ENCODE measurements at regions not wholly inside any gene's neighbourhood (a gene's known extent, or its start where the extent isn't known, plus 50 kb on each side); places are given as distances from the start of the nearest gene placed in this dataset.

GRCh38 chr3:64806668-64807605, 119.1 kb upstream of the ADAMTS9 start:
- TF ChIP-seq, protein P1, sequence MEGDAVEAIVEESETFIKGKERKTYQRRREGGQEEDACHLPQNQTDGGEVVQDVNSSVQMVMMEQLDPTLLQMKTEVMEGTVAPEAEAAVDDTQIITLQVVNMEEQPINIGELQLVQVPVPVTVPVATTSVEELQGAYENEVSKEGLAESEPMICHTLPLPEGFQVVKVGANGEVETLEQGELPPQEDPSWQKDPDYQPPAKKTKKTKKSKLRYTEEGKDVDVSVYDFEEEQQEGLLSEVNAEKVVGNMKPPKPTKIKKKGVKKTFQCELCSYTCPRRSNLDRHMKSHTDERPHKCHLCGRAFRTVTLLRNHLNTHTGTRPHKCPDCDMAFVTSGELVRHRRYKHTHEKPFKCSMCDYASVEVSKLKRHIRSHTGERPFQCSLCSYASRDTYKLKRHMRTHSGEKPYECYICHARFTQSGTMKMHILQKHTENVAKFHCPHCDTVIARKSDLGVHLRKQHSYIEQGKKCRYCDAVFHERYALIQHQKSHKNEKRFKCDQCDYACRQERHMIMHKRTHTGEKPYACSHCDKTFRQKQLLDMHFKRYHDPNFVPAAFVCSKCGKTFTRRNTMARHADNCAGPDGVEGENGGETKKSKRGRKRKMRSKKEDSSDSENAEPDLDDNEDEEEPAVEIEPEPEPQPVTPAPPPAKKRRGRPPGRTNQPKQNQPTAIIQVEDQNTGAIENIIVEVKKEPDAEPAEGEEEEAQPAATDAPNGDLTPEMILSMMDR (IDR thresholded peaks at IDR 0.05; ENCODE audit: low read depth, low read length), result no peak
- no peak for DNase-seq (ENCODE audit: extremely low read depth, low read depth)

GRCh38 chr3:64805978-64806377, 118.2 kb upstream of the ADAMTS9 start:
- no peak for DNase-seq (ENCODE audit: extremely low read depth, low read depth)
- TF ChIP-seq, protein P1 (IDR thresholded peaks at IDR 0.05; ENCODE audit: low read depth, low read length), result no peak

- TF ChIP-seq, protein P1 (IDR thresholded peaks at IDR 0.05; ENCODE audit: low read depth, low read length), result no peak
- DNase-seq (ENCODE audit: extremely low read depth, low read depth), result no peak
These were observed 117.4 kb upstream of the ADAMTS9 start for GRCh38 chr3:64805248-64805647.

GRCh38 chr3:64803469-64803868, 115.7 kb upstream of the ADAMTS9 start:
- TF ChIP-seq, protein P1 (IDR thresholded peaks at IDR 0.05; ENCODE audit: low read depth, low read length), result no peak
- DNase-seq (ENCODE audit: extremely low read depth, low read depth), result no peak

- DNase-seq (ENCODE audit: extremely low read depth, low read depth), result no peak
- TF ChIP-seq, protein P1 (IDR thresholded peaks at IDR 0.05; ENCODE audit: low read depth, low read length), result no peak
These were observed 114.7 kb upstream of the ADAMTS9 start for GRCh38 chr3:64802460-64802859.

- TF ChIP-seq, protein P1 (IDR thresholded peaks at IDR 0.05; ENCODE audit: low read depth, low read length), result no peak
- no peak for DNase-seq (ENCODE audit: extremely low read depth, low read depth)
These were observed 114.1 kb upstream of the ADAMTS9 start for GRCh38 chr3:64801856-64802255.

DNA sequence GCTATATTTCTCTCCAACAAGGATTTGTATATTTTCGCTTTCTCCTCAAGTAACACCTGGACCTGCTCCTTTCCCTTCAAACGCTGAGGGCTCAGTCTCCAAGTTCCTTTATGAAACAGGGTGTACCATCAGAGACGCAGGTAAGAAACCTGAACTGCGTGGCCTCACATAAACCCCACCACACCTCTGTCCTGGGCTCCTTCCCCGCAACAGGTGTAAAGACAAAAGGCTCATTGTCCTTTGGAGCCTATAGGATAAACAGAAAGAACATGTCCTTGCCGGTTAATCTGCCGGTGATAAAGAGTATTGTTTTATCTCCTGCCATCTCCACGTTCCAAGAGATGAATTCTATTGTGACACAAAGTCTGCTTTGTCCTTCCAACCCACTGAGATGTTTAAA, 111.8 kb upstream of the ADAMTS9 start:
- TF ChIP-seq, protein P1 (IDR thresholded peaks at IDR 0.05; ENCODE audit: low read depth, low read length), result no peak

More for the DNA sequence above, 111.8 kb upstream of the ADAMTS9 start:
- DNase-seq (ENCODE audit: extremely low read depth, low read depth), result no peak

All from AG09319 (cell line).